ENCODE measurements at regions not wholly inside any gene's neighbourhood (a gene's known extent, or its start where the extent isn't known, plus 50 kb on each side); places are given as distances from the start of the nearest gene placed in this dataset.

DNA sequence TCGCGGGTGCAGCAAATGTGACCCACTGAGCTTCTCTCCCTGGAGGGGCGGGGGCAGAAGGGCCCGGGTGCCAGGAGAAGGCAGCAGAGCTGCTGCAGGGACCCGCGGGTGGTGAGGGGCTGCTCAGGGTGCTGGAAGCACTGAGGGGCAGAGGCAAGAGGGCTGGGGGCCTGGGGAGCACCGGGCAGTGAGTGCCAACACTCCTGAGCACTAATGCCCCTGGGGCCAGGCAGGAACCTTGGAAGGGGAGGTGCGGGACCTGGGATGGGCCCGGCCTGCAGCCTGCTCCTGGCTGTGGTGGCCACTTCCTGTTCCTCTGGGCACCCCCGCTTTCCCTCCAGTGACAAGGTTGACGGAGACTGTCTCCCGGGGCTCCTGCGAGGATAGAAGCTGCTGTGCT is 66.5 kb upstream of the ADRA2C start:
- H3K4me3 Mint-ChIP-seq (ENCODE audit: low read depth) = no peak overlapping the region
- H3K27ac Mint-ChIP-seq = no peak overlapping the region
- no peaks in the 10 kb centered on the region for H3K4me1 Mint-ChIP-seq (ENCODE audit: low read depth)
- DNase-seq (ENCODE audit: low spot score, unreplicated experiment) = no peak
- TF ChIP-seq, protein P1, sequence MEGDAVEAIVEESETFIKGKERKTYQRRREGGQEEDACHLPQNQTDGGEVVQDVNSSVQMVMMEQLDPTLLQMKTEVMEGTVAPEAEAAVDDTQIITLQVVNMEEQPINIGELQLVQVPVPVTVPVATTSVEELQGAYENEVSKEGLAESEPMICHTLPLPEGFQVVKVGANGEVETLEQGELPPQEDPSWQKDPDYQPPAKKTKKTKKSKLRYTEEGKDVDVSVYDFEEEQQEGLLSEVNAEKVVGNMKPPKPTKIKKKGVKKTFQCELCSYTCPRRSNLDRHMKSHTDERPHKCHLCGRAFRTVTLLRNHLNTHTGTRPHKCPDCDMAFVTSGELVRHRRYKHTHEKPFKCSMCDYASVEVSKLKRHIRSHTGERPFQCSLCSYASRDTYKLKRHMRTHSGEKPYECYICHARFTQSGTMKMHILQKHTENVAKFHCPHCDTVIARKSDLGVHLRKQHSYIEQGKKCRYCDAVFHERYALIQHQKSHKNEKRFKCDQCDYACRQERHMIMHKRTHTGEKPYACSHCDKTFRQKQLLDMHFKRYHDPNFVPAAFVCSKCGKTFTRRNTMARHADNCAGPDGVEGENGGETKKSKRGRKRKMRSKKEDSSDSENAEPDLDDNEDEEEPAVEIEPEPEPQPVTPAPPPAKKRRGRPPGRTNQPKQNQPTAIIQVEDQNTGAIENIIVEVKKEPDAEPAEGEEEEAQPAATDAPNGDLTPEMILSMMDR (IDR thresholded peaks at IDR 0.05; ENCODE audit: unreplicated experiment) = no peak
- H3K27me3 Mint-ChIP-seq = peaks cover 18% of the 10 kb centered on the region
- peaks cover 18% of the 10 kb centered on the region for H3K9me3 Mint-ChIP-seq (ENCODE audit: low read depth)
- no peaks in the 10 kb centered on the region for H3K36me3 Mint-ChIP-seq (ENCODE audit: insufficient read depth)

DNA sequence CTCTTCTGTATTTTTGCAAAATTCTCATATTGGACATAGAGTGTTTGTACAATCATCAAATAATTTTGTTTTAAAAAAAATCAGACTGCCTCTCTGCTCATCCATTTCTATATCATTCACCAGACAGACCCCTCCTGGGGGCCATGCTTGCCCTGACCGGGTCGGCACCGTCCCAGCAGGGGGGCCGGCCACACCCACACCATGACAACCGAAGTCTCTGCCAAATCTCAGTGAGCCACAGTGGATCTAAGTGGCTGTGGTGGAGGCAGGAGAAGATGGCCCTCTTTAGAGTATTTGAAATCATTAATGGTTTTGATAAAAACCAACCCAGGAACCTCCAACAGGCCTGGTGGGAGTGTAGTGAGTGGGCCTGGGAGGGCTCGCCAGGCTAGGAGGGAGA is 66.9 kb upstream of the ADRA2C start:
- TF ChIP-seq, protein P1 (IDR thresholded peaks at IDR 0.05; ENCODE audit: unreplicated experiment) = no peak
- Mint-ChIP-seq H3K4me1 (ENCODE audit: low read depth) (no peaks in the 10 kb centered on the region), H3K27ac (no peak overlapping the region), H3K9me3 (ENCODE audit: low read depth) (peaks cover 18% of the 10 kb centered on the region), H3K27me3 (peaks cover 14% of the 10 kb centered on the region), H3K36me3 (ENCODE audit: insufficient read depth) (no peaks in the 10 kb centered on the region), H3K4me3 (ENCODE audit: low read depth) (no peak overlapping the region)
- no peak for DNase-seq (ENCODE audit: low spot score, unreplicated experiment)

DNA sequence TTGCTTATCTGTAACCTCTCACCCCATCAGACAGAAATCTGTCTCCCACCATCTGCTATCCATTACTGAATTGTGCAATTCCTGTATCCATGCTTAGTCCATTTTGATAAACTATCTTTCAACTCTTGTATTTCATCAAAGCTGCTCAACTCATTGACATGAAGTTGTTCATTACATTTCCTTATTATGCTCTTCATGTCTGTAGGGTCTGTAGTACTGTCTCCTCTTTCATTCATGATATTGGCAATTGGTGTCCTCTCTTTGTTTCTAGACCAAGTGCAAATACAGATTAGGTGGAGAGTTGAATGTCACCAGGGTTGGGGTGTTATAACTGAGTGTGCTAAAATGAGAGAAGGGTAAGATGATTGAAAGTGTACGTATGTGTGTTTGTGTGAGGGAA is 69.2 kb upstream of the ADRA2C start:
- H3K36me3 Mint-ChIP-seq (ENCODE audit: insufficient read depth) = no peaks in the 10 kb centered on the region
- no peaks in the 10 kb centered on the region for H3K4me1 Mint-ChIP-seq (ENCODE audit: low read depth)
- H3K27ac Mint-ChIP-seq = no peak overlapping the region
- DNase-seq (ENCODE audit: low spot score, unreplicated experiment) = no peak
- TF ChIP-seq, protein P1 (IDR thresholded peaks at IDR 0.05; ENCODE audit: unreplicated experiment) = no peak
- H3K9me3 Mint-ChIP-seq (ENCODE audit: low read depth) = peaks cover 18% of the 10 kb centered on the region
- no peak overlapping the region for H3K4me3 Mint-ChIP-seq (ENCODE audit: low read depth)
- H3K27me3 Mint-ChIP-seq = peaks cover 12% of the 10 kb centered on the region

DNA sequence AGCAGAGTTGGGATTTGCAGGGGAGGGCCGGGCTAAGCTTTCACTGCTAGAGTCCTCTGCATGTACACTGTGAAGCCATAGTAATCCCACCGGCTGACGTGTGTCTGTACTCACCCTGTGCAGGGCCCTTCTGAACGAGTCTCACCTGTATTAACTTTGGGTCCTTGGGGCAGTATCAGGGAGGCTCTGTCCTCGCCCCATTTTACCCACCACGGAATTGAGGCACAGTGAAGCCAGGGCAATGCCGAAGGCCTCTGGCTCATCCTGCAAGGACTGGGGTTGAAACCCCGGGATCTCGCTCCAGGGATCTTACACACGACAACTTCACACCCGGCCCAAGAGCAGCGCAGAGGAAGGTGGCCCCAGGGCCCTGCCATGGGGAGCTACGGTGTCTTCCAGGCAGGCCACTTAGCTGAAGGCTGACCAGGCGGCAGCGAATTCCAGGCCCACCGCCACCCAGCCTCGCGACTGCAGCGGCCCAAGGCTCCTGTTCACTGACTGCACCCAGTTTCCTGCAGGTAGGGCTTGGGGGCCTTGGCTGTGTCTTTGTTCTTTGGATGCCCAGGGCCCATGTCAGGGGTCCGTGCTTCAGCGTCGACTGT is 75.5 kb upstream of the ADRA2C start:
- H3K4me1 Mint-ChIP-seq (ENCODE audit: low read depth) = no peaks in the 10 kb centered on the region
- peaks cover 11% of the 10 kb centered on the region for H3K27me3 Mint-ChIP-seq
- no peak overlapping the region for H3K4me3 Mint-ChIP-seq (ENCODE audit: low read depth)

DNA sequence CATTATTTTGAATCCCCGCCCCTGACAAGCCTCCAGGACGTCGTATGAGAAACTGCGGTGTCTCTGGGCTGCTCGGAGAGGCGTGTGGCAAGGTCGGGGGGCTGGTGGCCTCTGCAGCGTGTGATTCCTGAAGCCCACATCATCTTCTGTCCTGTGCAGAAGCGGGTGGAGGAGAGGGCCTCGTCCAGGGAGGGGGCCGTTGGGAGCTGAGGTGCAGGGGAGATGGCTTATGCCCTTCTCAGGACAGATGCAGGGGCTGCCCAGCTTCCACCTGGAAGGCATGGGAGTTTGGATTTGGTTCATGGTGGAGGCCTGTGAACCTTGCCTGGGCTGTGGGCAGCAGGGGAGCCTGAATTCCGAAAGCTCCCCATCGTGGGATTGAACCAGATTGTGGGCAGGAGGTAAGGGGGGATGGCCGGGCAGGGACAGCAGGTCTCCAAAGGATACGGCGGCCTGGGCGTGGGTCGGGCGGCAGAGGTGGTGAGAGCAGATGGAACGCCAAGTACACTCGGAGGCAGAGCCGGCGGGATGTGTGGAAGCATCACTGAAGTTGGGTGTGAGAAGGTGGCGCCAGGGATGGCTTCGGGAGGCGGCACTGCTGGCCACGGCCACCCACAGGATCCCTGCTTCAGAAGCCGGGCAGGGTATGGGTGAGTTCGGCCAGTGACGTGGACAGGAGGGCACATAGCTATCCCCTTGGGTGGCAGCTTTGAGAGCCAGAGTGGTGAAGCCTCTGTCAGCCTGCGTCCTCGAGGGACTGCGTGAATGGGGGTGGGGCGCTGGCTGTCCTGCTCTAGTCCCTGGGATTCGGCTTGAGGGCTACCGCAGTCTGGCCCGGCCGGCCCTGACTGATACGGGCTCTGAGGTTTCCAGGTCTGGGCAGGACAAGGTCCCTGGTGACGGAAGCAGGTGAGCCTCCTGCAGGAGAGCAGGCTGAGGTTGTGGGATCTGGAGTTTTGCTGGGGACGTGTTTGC is 76.3 kb upstream of the ADRA2C start:
- no peak overlapping the region for H3K27ac Mint-ChIP-seq
- DNase-seq (ENCODE audit: low spot score, unreplicated experiment) = no peak

More for the DNA sequence above, 75.5 kb upstream of the ADRA2C start:
- Mint-ChIP-seq H3K27ac (no peak overlapping the region), H3K36me3 (ENCODE audit: insufficient read depth) (no peaks in the 10 kb centered on the region), H3K9me3 (ENCODE audit: low read depth) (no peaks in the 10 kb centered on the region)
- TF ChIP-seq, protein P1 (IDR thresholded peaks at IDR 0.05; ENCODE audit: unreplicated experiment) = no peak
- DNase-seq (ENCODE audit: low spot score, unreplicated experiment) = no peak

More for the DNA sequence above, 76.3 kb upstream of the ADRA2C start:
- H3K4me3 Mint-ChIP-seq (ENCODE audit: low read depth) = no peak overlapping the region
- no peaks in the 10 kb centered on the region for H3K9me3 Mint-ChIP-seq (ENCODE audit: low read depth)
- no peaks in the 10 kb centered on the region for H3K4me1 Mint-ChIP-seq (ENCODE audit: low read depth)
- TF ChIP-seq, protein P1 (IDR thresholded peaks at IDR 0.05; ENCODE audit: unreplicated experiment) = no peak
- H3K36me3 Mint-ChIP-seq (ENCODE audit: insufficient read depth) = no peaks in the 10 kb centered on the region
- H3K27me3 Mint-ChIP-seq = peaks cover 15% of the 10 kb centered on the region

Data from progenitor cell of endocrine pancreas (in vitro differentiated cells).